ENCODE measurements at regions not wholly inside any gene's neighbourhood (a gene's known extent, or its start where the extent isn't known, plus 50 kb on each side); places are given as distances from the start of the nearest gene placed in this dataset.

DNA sequence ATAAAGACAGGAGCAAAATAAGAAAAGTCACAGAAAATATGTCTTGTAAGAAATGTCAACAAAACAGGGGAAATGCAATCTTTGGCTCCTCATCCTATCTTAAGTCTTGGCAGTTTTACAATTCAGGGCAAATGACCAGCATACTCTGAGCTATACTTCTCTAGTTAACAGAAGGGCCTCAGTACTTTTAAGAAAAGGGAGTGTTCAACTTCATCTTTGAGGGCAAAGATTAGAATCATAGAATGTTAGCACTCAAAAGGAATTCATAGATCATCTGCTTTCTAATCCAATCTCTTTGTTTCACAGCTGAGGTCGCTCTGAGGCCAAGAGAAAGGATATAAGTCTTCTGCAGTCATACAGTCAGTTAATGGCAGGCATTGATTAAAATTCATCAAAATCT, 174.0 kb upstream of the NT5C1B start:
- TF ChIP-seq, protein P1, sequence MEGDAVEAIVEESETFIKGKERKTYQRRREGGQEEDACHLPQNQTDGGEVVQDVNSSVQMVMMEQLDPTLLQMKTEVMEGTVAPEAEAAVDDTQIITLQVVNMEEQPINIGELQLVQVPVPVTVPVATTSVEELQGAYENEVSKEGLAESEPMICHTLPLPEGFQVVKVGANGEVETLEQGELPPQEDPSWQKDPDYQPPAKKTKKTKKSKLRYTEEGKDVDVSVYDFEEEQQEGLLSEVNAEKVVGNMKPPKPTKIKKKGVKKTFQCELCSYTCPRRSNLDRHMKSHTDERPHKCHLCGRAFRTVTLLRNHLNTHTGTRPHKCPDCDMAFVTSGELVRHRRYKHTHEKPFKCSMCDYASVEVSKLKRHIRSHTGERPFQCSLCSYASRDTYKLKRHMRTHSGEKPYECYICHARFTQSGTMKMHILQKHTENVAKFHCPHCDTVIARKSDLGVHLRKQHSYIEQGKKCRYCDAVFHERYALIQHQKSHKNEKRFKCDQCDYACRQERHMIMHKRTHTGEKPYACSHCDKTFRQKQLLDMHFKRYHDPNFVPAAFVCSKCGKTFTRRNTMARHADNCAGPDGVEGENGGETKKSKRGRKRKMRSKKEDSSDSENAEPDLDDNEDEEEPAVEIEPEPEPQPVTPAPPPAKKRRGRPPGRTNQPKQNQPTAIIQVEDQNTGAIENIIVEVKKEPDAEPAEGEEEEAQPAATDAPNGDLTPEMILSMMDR (IDR thresholded peaks at IDR 0.05): no peak
- no peak for TF ChIP-seq POLR2A (IDR thresholded peaks at IDR 0.05)

Measured in ovary (tissue), 3 donors.